Body of pancreas (tissue), 4 donors: ENCODE measurements at regions not wholly inside any gene's neighbourhood (a gene's known extent, or its start where the extent isn't known, plus 50 kb on each side); places are given as distances from the start of the nearest gene placed in this dataset.

Source experiments
- POLR2A ChIP-seq, 3 donors: fragments of 450-650 bp; IDR thresholded peaks; one replicate each; pipeline ENCODE4 v1.6.1; 2016; ENCODE audit warnings: antibody characterized with exemption in 3 of 3, mild to moderate bottlenecking in 2 of 3
- TF ChIP-seq, protein P1 (sequence below), 7 experiments: fragments of 450-650 bp in 4 of 7; fragments of 200-600 bp in 3 of 7; sonication (generic) in 3 of 7; IDR thresholded peaks; one replicate each; pipeline ENCODE4 v1.5.1; 2016 to 2019; ENCODE audit warnings: antibody characterized with exemption in 7 of 7

DNA sequence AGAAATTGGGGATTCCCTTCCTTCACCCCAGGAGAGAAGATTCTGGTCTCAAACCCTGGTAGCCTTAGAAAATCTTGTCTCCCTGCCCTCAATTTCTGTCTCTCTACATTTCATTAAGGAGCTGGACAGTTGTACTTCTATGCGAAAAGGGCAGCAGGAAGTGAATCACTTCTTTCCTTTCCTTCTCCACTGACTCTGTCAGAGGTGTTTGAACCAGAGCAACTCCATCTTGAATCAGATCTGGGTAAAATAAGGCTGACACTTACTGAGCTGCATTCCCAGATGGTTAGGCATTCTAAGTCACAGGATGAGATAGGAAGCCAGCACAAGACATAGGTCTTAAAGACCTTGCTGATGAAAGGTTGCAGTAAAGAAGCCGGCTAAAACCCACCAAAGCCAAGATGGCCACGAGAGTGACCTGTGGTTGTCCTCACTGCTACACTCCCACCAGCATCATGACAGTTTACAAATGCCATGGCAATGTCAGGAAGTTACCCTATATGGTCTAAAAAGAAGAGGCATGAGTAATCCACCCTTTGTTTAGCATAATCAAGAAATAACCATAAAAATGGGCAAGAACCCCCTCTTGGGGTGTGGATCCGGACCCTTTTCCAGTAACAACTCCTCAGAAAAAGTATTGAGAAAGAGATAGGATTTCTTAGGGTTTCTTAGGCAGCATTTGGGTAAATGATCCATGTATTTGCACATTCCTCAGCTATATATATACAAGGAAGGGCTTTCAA lies 95.8 kb upstream of the PLCB4 start:
- no peak for TF ChIP-seq POLR2A (IDR thresholded peaks at IDR 0.05)
- TF ChIP-seq, protein P1, sequence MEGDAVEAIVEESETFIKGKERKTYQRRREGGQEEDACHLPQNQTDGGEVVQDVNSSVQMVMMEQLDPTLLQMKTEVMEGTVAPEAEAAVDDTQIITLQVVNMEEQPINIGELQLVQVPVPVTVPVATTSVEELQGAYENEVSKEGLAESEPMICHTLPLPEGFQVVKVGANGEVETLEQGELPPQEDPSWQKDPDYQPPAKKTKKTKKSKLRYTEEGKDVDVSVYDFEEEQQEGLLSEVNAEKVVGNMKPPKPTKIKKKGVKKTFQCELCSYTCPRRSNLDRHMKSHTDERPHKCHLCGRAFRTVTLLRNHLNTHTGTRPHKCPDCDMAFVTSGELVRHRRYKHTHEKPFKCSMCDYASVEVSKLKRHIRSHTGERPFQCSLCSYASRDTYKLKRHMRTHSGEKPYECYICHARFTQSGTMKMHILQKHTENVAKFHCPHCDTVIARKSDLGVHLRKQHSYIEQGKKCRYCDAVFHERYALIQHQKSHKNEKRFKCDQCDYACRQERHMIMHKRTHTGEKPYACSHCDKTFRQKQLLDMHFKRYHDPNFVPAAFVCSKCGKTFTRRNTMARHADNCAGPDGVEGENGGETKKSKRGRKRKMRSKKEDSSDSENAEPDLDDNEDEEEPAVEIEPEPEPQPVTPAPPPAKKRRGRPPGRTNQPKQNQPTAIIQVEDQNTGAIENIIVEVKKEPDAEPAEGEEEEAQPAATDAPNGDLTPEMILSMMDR (IDR thresholded peaks at IDR 0.05): no peak
